ENCODE measurements at regions not wholly inside any gene's neighbourhood (a gene's known extent, or its start where the extent isn't known, plus 50 kb on each side); places are given as distances from the start of the nearest gene placed in this dataset.
A peak's percentile ranks its signal among the peaks of the same experiment; 100 is the strongest.

GRCh38 chr13:84973661-84974060 is 825.6 kb downstream of the SLITRK6 start:
- TF ChIP-seq POLR2AphosphoS5 (IDR thresholded peaks at IDR 0.05) (no peak), POLR2A (IDR thresholded peaks at IDR 0.05) (no peak), EP300 (IDR thresholded peaks at IDR 0.05) (no peak), CTCF (IDR thresholded peaks at IDR 0.05) (no peak)
- H3K27me3 ChIP-seq, result no peaks in the 10 kb centered on the region

GRCh38 chr13:84972907-84973306 is 826.3 kb downstream of the SLITRK6 start:
- no peak for TF ChIP-seq POLR2A (IDR thresholded peaks at IDR 0.05)
- TF ChIP-seq POLR2AphosphoS5 (IDR thresholded peaks at IDR 0.05), result no peak
- no peak for TF ChIP-seq EP300 (IDR thresholded peaks at IDR 0.05)
- no peak for TF ChIP-seq CTCF (IDR thresholded peaks at IDR 0.05)
- Histone ChIP-seq H3K9me3 (no peaks in the 10 kb centered on the region), H3K36me3 (no peaks in the 10 kb centered on the region), H3K27me3 (no peaks in the 10 kb centered on the region), H3K27ac (no peak overlapping the region), H3K4me3 (no peak overlapping the region), H3K4me1 (no peaks in the 10 kb centered on the region)
- WGBS, 2 donors (ENCODE audit: low coverage in 1 of 2), result 96 to 100% methylated on average over 2 to 4 of the region's 4 CpGs
- no peak for ATAC-seq

More at GRCh38 chr13:84973661-84974060, 825.6 kb downstream of the SLITRK6 start:
- H3K36me3 ChIP-seq, result no peaks in the 10 kb centered on the region
- 75% methylated on average over 1 of the region's 1 CpG; no CpG with 5 or more reads in 1 of the 2 donors for WGBS, 2 donors (ENCODE audit: low coverage in 1 of 2)
- no peak overlapping the region for H3K27ac ChIP-seq
- no peaks in the 10 kb centered on the region for H3K9me3 ChIP-seq
- no peaks in the 10 kb centered on the region for H3K4me1 ChIP-seq
- ATAC-seq, result no peak
- H3K4me3 ChIP-seq, result no peak overlapping the region

GRCh38 chr13:84962849-84963248 is 836.4 kb downstream of the SLITRK6 start:
- WGBS, 2 donors (ENCODE audit: low coverage in 1 of 2), result 71 to 90% methylated on average over 1 of the region's 1 CpG
- Histone ChIP-seq H3K4me1 (no peaks in the 10 kb centered on the region), H3K27me3 (no peaks in the 10 kb centered on the region), H3K27ac (no peak overlapping the region), H3K4me3 (no peak overlapping the region), H3K36me3 (no peaks in the 10 kb centered on the region), H3K9me3 (no peaks in the 10 kb centered on the region)
- no peak for ATAC-seq
- no peak for TF ChIP-seq CTCF (IDR thresholded peaks at IDR 0.05)
- TF ChIP-seq EP300 (IDR thresholded peaks at IDR 0.05), result no peak
- no peak for TF ChIP-seq POLR2A (IDR thresholded peaks at IDR 0.05)
- TF ChIP-seq POLR2AphosphoS5 (IDR thresholded peaks at IDR 0.05), result no peak

GRCh38 chr13:84962141-84962750 is 837.0 kb downstream of the SLITRK6 start:
- no peak overlapping the region for H3K27ac ChIP-seq
- ATAC-seq, result peak; percentile 25
- H3K4me1 ChIP-seq, result no peaks in the 10 kb centered on the region
- WGBS, 2 donors (ENCODE audit: low coverage in 1 of 2), result 63 to 89% methylated on average over 1 to 2 of the region's 12 CpGs
- no peaks in the 10 kb centered on the region for H3K36me3 ChIP-seq
- H3K9me3 ChIP-seq, result no peaks in the 10 kb centered on the region
- no peaks in the 10 kb centered on the region for H3K27me3 ChIP-seq
- TF ChIP-seq EP300 (IDR thresholded peaks at IDR 0.05) (no peak), CTCF (IDR thresholded peaks at IDR 0.05) (no peak), POLR2A (IDR thresholded peaks at IDR 0.05) (no peak), POLR2AphosphoS5 (IDR thresholded peaks at IDR 0.05) (no peak)
- no peak overlapping the region for H3K4me3 ChIP-seq

GRCh38 chr13:84961023-84961422 is 838.2 kb downstream of the SLITRK6 start:
- 100% methylated on average over 1 to 2 of the region's 10 CpGs for WGBS, 2 donors (ENCODE audit: low coverage in 1 of 2)
- no peak for ATAC-seq
- TF ChIP-seq CTCF (IDR thresholded peaks at IDR 0.05) (no peak), EP300 (IDR thresholded peaks at IDR 0.05) (no peak), POLR2AphosphoS5 (IDR thresholded peaks at IDR 0.05) (no peak), POLR2A (IDR thresholded peaks at IDR 0.05) (no peak)
- Histone ChIP-seq H3K36me3 (no peaks in the 10 kb centered on the region), H3K27me3 (no peaks in the 10 kb centered on the region), H3K27ac (no peak overlapping the region), H3K4me3 (no peak overlapping the region), H3K9me3 (no peaks in the 10 kb centered on the region), H3K4me1 (no peaks in the 10 kb centered on the region)
